HepG2 (cell line): ENCODE measurements at regions not wholly inside any gene's neighbourhood (a gene's known extent, or its start where the extent isn't known, plus 50 kb on each side); places are given as distances from the start of the nearest gene placed in this dataset.

Experiments
- ATAD3A ChIP-seq: sonication (generic); formaldehyde crosslinking; IDR thresholded peaks from 2 replicates; pipeline ENCODE4 v1.4.0; 2020; ENCODE audit warnings: missing genetic modification reagents
- BCL6 ChIP-seq: IDR thresholded peaks from 2 replicates; pipeline ENCODE4 v1.6.1; 2016; ENCODE audit warnings: missing genetic modification reagents, missing compliant biosample characterization
- CTCF ChIP-seq: sonication (generic); formaldehyde crosslinking; IDR thresholded peaks from 2 replicates; pipeline ENCODE4 v1.5.0; 2020; ENCODE audit warnings: mild to moderate bottlenecking, missing genetic modification reagents, moderate library complexity
- DPF2 ChIP-seq: sonication (generic); formaldehyde crosslinking; IDR thresholded peaks from 2 replicates; pipeline ENCODE4 v1.4.0; 2020; ENCODE audit warnings: mild to moderate bottlenecking, low read depth, missing genetic modification reagents, borderline replicate concordance
- EP300 ChIP-seq, 3 experiments: sonication (generic) in 1 of 3; formaldehyde crosslinking in 1 of 3; IDR thresholded peaks; 2 replicates each; pipeline versions ENCODE4 v1.5.1 to v1.6.1; 2011 to 2020; ENCODE audit warnings: low read depth in 2 of 3, low read length in 2 of 3, borderline replicate concordance in 1 of 3, improper control_type of control experiment in 1 of 3, mild to moderate bottlenecking in 1 of 3, missing genetic modification reagents in 1 of 3, moderate library complexity in 1 of 3
- FOXA1 ChIP-seq, 2 experiments: fragments of 450-650 bp in 1 of 2; sonication (generic) in 1 of 2; formaldehyde crosslinking in 1 of 2; IDR thresholded peaks; 2 replicates each; pipeline versions ENCODE4 v1.4.0 to v1.6.1; 2016 to 2020; ENCODE audit warnings: missing genetic modification reagents in 1 of 2
- HOMEZ ChIP-seq: IDR thresholded peaks from 2 replicates; pipeline ENCODE4 v1.6.1; 2016; ENCODE audit warnings: low read depth
- IKZF5 ChIP-seq: IDR thresholded peaks from 2 replicates; pipeline ENCODE4 v1.6.1; 2018; ENCODE audit warnings: missing genetic modification reagents, mild to moderate bottlenecking, missing compliant biosample characterization
- LCORL ChIP-seq, 2 experiments: fragments of 450-650 bp in 1 of 2; sonication (generic) in 1 of 2; formaldehyde crosslinking in 1 of 2; IDR thresholded peaks; 2 replicates each; pipeline versions ENCODE4 v1.5.0 to v1.6.1; 2017 to 2020; ENCODE audit warnings: antibody characterized with exemption in 1 of 2, missing genetic modification reagents in 1 of 2
- MZF1 ChIP-seq: sonication (generic); formaldehyde crosslinking; IDR thresholded peaks from 2 replicates; pipeline ENCODE4 v1.8.1; 2023; ENCODE audit warnings: mild to moderate bottlenecking, missing genetic modification reagents, borderline replicate concordance
- POGZ ChIP-seq: sonication (generic); formaldehyde crosslinking; IDR thresholded peaks from 2 replicates; pipeline ENCODE4 v1.4.0; 2020; ENCODE audit warnings: mild to moderate bottlenecking, missing genetic modification reagents
- RFX1 ChIP-seq: fragments of 450-650 bp; IDR thresholded peaks from 2 replicates; pipeline ENCODE4 v1.6.1; 2017
- SAP130 ChIP-seq: IDR thresholded peaks from 2 replicates; pipeline ENCODE4 v1.6.1; 2016; ENCODE audit warnings: low read depth
- SMAD3 ChIP-seq: sonication (generic); formaldehyde crosslinking; IDR thresholded peaks from 2 replicates; pipeline ENCODE4 v1.4.0; 2020; ENCODE audit warnings: missing genetic modification reagents
- SOX13 ChIP-seq, 3 experiments: fragments of 450-650 bp in 1 of 3; sonication (generic) in 1 of 3; formaldehyde crosslinking in 1 of 3; IDR thresholded peaks in 2 of 3; conservative IDR thresholded peaks in 1 of 3; 2 replicates each; pipeline versions ENCODE4 v1.5.0 to v1.6.1; 2016 to 2020; ENCODE audit warnings: antibody characterized with exemption in 1 of 3, mild to moderate bottlenecking in 1 of 3, missing compliant biosample characterization in 1 of 3, missing genetic modification reagents in 1 of 3, moderate library complexity in 1 of 3
- SRSF9 ChIP-seq: fragments of 200-400 bp; formaldehyde crosslinking; IDR thresholded peaks from 2 replicates; pipeline ENCODE4 v1.6.1; 2018; ENCODE audit warnings: borderline replicate concordance, mild to moderate bottlenecking, low read depth, low read length; ENCODE audit not compliant: insufficient read depth, poor library complexity, severe bottlenecking
- THRA ChIP-seq: sonication (generic); formaldehyde crosslinking; IDR thresholded peaks from 2 replicates; pipeline ENCODE4 v1.4.0; 2020; ENCODE audit warnings: missing genetic modification reagents, borderline replicate concordance
- TMF1 ChIP-seq: sonication (generic); formaldehyde crosslinking; IDR thresholded peaks from 2 replicates; pipeline ENCODE4 v1.8.1; 2022; ENCODE audit warnings: low read depth, missing genetic modification reagents
- ZBTB10 ChIP-seq: sonication (generic); formaldehyde crosslinking; IDR thresholded peaks from 2 replicates; pipeline ENCODE4 v1.4.0; 2020; ENCODE audit warnings: missing genetic modification reagents, borderline replicate concordance
- ZNF124 ChIP-seq: sonication (generic); formaldehyde crosslinking; IDR thresholded peaks from 2 replicates; pipeline ENCODE4 v1.4.0; 2020; ENCODE audit warnings: missing genetic modification reagents

GRCh38 chr4:23962462-23962861 lies 72.6 kb upstream of the PPARGC1A start (continued):
- peak; percentile 81; the same call in 1 of the 2 replicates for TF ChIP-seq DPF2 (CRISPR knock-in tag)
- TF ChIP-seq IKZF5, result peak; percentile 29; the same call in 1 of the 2 replicates
- TF ChIP-seq LCORL (IDR thresholded peaks at IDR 0.05), result no peak
- TF ChIP-seq LCORL (CRISPR knock-in tag; IDR thresholded peaks at IDR 0.05), result peak; percentile 59; the same call in 1 of the 2 replicates
- no peak for TF ChIP-seq BCL6 (CRISPR knock-in tag)
- TF ChIP-seq THRA (CRISPR knock-in tag), result no peak
- TF ChIP-seq SAP130 (CRISPR knock-in tag), result peak; percentile 46; the same call in 1 of the 2 replicates
- no peak for TF ChIP-seq SRSF9
- no peak for TF ChIP-seq TMF1 (CRISPR knock-in tag)
- no peak for TF ChIP-seq SMAD3 (CRISPR knock-in tag)
- TF ChIP-seq HOMEZ, result peak; percentile 66
- no peak for TF ChIP-seq ZBTB10 (CRISPR knock-in tag)
- TF ChIP-seq POGZ, result peak; percentile 40; the same call in 1 of the 2 replicates
- TF ChIP-seq EP300 (IDR thresholded peaks at IDR 0.05; ENCODE audit: low read depth in 2 of 2, low read length in 2 of 2), result peak in 1 of 2 experiments; percentile 72; a peak in 2 of 4 replicates
- TF ChIP-seq EP300 (CRISPR knock-in tag; IDR thresholded peaks at IDR 0.05; ENCODE audit: borderline replicate concordance), result no peak
- 0 out of 2 replicates have a peak, but pooled peaks have one; percentile 60 for TF ChIP-seq ZNF124 (CRISPR knock-in tag)
- no peak for TF ChIP-seq SOX13 (IDR thresholded peaks at IDR 0.05)
- TF ChIP-seq SOX13 (CRISPR knock-in tag; conservative IDR thresholded peaks at IDR 0.05 in 1 of 2, IDR thresholded peaks at IDR 0.05 in 1 of 2), result peak in 1 of 2 experiments; percentile 66; a peak in 2 of 4 replicates
- no peak for TF ChIP-seq RFX1
- peak; percentile 100 for TF ChIP-seq MZF1 (CRISPR knock-in tag)
- TF ChIP-seq FOXA1 (IDR thresholded peaks at IDR 0.05), result no peak
- TF ChIP-seq FOXA1 (CRISPR knock-in tag; IDR thresholded peaks at IDR 0.05), result peak; percentile 79
- TF ChIP-seq CTCF (CRISPR knock-in tag), result no peak
- TF ChIP-seq ATAD3A (CRISPR knock-in tag), result no peak
